ENCODE measurements at regions not wholly inside any gene's neighbourhood (a gene's known extent, or its start where the extent isn't known, plus 50 kb on each side); places are given as distances from the start of the nearest gene placed in this dataset.

DNA sequence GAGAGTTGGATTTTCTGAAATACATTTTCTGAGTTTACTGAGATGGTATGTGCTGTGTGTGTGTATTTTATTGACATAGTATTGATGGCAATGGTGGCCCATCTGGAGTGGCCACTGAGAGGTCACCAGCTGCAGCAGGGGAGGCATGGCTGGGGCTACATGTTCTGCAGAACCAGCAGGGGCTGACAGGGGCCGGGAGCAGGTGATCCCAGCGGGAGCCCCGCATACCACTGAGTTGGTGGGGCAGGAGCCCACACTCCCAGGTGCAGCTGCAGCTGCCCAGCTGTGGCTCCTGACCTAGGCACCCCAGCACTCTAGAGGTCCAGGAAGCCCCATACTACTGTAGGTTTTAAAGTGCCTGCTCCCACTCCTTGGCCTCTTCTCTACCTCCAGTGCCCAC is 1044.2 kb upstream of the CDH9 start:
- Histone ChIP-seq H3K36me3 (no peaks in the 10 kb centered on the region), H3K27me3 (no peaks in the 10 kb centered on the region), H3K9me3 (no peaks in the 10 kb centered on the region), H3K4me3 (no peak overlapping the region)
- DNase-seq = no peak

DNA sequence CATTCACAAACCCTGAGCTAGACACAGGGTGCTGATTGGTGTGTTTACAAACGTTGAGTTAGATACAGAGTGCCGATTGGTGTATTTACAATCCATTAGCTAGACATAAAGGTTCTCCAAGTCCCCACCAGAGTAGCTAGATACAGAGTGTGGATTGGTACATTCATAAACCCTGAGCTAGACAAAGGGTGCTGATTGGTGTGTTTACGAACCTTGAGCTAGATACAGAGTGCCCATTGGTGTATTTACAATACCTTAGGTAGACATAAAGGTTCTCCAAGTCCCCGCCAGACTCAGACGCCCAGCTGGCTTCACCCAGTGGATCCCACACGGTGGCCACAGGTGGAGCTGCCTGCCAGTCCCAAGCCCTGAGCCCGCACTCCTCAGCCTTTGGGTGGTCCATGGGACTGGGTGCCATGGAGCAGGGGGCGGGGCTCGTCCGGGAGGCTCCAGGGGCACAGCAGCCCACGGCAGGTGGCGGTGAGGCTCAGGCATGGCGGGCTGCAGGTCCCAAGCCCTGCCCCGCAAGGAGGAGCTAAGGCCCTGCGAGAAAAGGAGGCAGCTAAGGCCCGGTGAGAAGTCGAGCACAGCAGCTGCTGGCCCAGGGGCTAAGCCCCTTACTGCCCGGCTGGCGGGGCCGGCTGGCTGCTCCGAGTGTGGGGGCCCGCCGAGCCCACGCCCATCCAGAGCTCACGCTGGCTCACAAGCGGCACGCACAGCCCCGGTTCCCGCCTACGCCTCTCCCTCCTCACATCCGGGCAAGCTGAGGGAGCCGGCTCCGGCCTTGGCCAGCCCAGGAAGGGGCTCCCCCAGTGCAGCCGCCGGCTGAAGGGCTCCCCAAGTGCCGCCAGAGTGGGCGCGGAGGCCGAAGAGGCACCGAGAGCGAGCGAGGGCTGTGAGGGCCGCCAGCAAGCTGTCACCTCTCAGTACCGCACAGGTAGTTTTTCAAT is 1039.2 kb upstream of the CDH9 start:
- no peak for DNase-seq
- Histone ChIP-seq H3K36me3 (no peaks in the 10 kb centered on the region), H3K9me3 (no peaks in the 10 kb centered on the region), H3K4me3 (no peak overlapping the region), H3K27me3 (no peaks in the 10 kb centered on the region)

DNA sequence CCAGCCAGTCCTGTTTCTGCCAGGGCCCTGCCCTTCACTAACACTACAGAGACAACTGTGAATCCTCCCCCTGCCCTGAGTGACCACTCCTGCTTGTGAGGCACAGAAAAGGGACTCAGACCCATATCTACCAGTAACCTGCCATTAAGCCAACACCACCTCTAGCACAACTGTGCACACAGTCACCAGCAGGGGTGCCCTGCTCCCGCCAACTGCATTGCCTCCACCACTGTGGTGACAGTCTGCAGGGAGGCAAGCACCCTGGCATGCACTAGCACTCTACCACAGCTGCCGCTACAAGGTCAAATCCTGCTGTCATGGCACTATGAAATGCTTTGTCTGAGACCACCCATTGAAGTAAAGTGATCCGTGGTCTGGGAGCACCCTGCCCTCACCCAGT is 1028.5 kb upstream of the CDH9 start:
- DNase-seq = no peak
- Histone ChIP-seq H3K4me3 (no peak overlapping the region), H3K36me3 (no peaks in the 10 kb centered on the region), H3K9me3 (peaks cover 1% of the 10 kb centered on the region; the same call in 1 of the 2 replicates), H3K27me3 (no peaks in the 10 kb centered on the region)

DNA sequence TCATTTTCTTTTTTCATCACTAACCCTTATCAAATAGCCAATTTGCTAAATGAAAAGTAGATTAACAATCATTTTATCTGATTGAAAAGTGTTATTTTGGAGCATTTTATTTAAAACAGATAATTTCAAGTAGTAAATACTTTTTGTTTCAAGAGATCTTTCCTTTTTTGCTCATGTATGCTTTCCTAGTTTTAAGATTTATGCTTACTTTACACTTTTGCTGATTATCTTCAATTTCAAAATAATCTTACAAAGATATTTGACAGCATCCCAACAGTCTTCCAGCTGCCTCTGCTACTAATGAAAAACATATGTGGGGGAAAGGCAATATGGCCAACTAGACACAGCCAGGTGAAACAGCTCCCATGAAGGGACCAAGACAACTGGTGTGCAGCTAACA is 1027.3 kb upstream of the CDH9 start:
- no peak for DNase-seq
- Histone ChIP-seq H3K27me3 (no peaks in the 10 kb centered on the region), H3K9me3 (peaks cover 1% of the 10 kb centered on the region; the same call in 1 of the 2 replicates), H3K36me3 (no peaks in the 10 kb centered on the region), H3K4me3 (no peak overlapping the region)

DNA sequence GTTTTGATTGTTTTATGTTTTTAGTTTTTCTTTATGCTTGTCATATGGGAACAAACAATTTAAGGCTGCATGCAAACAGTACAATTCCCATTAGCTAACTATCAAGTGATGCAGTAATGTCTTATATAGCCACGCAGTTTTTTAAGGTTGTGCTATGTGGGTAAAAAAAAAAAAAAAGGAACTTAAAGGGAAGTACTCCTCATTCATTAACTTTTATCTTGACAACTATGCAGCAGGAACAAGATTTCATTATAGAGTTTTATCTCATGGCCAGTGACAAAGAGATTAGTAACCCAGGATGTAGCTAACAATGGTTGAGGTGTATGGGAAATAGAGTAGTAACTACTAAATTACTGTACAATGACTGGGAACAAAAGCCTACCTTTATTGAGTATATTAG is 1008.2 kb upstream of the CDH9 start:
- no peak for DNase-seq
- Histone ChIP-seq H3K9me3 (peaks cover 2% of the 10 kb centered on the region; the same call in 1 of the 2 replicates), H3K36me3 (no peaks in the 10 kb centered on the region), H3K27me3 (no peaks in the 10 kb centered on the region), H3K4me3 (no peak overlapping the region)

DNA sequence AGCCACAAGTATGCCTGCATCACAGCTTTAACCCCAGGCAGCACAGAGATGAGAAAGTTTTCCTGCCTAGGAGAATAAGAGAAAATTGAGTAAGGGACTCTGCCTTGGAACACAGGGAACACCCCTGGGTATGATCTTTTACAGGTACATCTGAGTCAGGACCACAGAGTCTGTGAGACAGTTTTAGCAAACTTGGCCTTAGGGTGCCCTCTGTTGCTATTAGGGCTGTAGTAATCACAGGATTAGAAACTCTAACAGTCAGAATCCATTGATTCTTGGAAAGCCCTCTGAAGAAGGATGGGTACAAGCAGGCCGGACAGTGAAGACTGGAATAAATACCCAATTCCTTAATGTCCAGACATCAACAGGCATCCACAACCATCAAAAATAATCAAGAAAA is 989.5 kb upstream of the CDH9 start:
- H3K9me3 ChIP-seq = peaks cover 4% of the 10 kb centered on the region; the same call in 1 of the 2 replicates
- no peaks in the 10 kb centered on the region for H3K36me3 ChIP-seq
- no peaks in the 10 kb centered on the region for H3K27me3 ChIP-seq
- H3K4me3 ChIP-seq = no peak overlapping the region
- DNase-seq = no peak

DNA sequence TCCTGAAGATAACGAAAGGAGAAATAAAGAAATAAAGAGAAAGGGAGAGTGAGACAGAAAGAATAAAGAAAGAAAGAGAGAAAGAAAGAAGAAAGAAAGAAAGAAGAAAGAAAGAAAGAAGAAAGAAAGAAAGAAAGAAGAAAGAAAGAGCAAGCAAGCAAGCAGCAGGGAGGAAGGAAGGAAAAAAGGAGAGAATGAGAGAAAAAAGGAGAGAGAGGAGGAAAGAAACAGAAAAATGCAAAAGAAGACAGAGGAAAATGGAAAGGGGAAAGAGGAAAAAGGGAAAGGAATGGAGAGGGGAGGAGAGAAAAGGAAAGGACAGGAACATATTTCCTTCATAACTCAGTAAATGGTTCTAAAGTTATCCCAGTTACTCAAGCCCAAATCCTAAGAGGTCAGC is 978.8 kb upstream of the CDH9 start:
- H3K9me3 ChIP-seq = peaks cover 7% of the 10 kb centered on the region
- no peaks in the 10 kb centered on the region for H3K27me3 ChIP-seq
- H3K36me3 ChIP-seq = no peaks in the 10 kb centered on the region
- no peak overlapping the region for H3K4me3 ChIP-seq
- DNase-seq = no peak

DNA sequence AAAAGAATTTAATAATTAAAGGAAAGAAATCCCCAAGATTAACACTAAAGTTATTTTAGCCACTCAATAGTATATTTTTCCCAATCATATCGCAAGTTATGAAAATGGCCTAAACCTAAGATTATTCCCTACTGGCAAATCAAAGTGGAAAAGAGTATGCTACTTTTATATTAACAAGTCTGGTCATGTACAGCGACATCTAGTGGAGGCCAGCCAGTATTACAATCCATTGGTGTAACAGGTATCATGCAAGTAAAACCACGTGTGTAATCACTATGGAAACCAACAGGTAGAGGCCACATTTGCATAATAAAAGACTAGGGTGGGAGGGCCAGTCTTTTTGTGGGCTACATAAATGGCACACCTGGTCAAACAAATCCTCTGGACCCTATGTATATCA is 976.4 kb upstream of the CDH9 start:
- Histone ChIP-seq H3K27me3 (no peaks in the 10 kb centered on the region), H3K4me3 (no peak overlapping the region)
- DNase-seq = peak; percentile 6

DNA sequence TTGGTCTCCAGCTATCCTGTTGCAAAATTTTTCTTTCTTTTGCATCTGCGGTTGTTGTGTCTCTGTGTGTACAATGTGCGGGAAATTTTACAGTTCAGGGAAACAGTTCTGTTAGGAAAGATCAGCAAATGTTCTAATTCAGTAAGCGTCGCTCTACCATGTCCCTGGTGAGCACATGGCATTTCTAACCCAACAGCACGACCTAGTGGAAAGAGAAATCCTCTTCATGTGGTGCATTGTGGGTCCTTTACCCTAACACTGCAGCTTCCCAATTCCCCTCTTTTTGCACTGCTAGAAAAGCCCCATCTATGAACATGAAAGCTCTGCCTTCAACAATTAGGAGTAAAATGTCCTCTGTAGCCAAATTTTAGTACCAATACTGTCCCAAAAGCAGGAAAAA is 974.2 kb upstream of the CDH9 start:
- DNase-seq = no peak
- H3K27me3 ChIP-seq = no peaks in the 10 kb centered on the region
- peaks cover 9% of the 10 kb centered on the region for H3K9me3 ChIP-seq
- no peaks in the 10 kb centered on the region for H3K36me3 ChIP-seq
- no peak overlapping the region for H3K4me3 ChIP-seq

More for the DNA sequence above, 976.4 kb upstream of the CDH9 start:
- H3K9me3 ChIP-seq = peaks cover 9% of the 10 kb centered on the region
- no peaks in the 10 kb centered on the region for H3K36me3 ChIP-seq

DNA sequence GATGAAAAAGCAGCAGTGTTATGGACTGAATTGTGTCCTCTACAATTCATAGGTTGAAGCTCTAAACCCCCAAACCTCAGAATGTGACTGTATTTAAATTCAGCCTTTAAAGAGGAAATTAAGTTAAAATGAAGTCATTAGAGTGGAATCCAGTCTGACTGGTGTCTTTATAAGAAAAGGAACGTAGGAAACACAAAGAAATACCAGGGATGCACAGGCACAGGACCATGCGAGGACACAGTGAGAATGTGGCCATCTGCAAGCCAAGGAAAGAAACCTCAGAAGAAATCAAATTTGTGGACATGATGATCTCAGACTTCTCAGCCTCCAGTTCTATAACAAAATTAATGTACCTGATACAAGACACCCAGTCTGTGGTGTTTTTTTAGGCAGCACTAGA is 971.2 kb upstream of the CDH9 start:
- DNase-seq = no peak
- Histone ChIP-seq H3K36me3 (no peaks in the 10 kb centered on the region), H3K9me3 (peaks cover 9% of the 10 kb centered on the region; the same call in 1 of the 2 replicates), H3K4me3 (no peak overlapping the region), H3K27me3 (no peaks in the 10 kb centered on the region)

DNA sequence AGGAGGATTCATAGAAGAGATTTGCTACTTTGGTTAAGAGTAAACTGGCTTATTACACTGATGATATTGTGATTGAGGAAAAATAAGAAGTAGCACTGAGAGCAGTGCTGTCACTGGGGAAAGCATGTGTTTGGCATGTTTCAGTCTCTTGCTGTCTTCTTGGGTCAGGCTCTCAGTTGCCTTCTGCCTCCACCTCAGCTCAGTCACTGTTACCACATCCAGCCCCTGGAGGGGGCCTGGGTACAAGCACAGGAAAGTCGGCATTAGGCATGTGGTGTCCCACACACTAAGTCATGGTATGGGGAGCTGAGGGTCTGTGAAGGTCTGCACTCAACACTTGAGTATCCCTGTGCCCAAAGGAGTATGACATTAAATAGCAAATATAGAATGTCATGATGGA is 958.3 kb upstream of the CDH9 start:
- Histone ChIP-seq H3K9me3 (no peaks in the 10 kb centered on the region), H3K4me3 (no peak overlapping the region), H3K27me3 (no peaks in the 10 kb centered on the region), H3K36me3 (no peaks in the 10 kb centered on the region)
- no peak for DNase-seq

DNA sequence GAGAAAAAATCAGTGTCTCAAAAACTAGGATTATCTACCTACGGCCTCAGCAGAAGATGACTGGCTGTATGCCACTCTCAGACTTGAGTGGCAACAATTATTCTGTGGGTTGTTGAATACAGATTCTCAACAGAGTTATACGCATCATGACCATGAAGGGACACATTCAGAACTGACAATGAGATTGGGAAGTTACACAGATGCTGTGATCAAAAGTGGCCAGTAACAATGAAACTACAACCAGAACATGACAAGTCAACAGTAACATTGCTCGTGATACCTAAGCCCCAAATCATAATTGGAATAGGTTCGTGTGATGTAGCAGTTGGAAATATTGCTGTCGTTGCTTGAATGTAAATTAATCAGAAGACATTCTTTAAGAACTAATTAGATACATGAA is 957.5 kb upstream of the CDH9 start:
- Histone ChIP-seq H3K27me3 (no peaks in the 10 kb centered on the region), H3K36me3 (no peaks in the 10 kb centered on the region), H3K4me3 (0 out of 2 replicates have a peak overlapping the region, but pooled peaks have one; percentile 2), H3K9me3 (no peaks in the 10 kb centered on the region)
- no peak for DNase-seq

DNA sequence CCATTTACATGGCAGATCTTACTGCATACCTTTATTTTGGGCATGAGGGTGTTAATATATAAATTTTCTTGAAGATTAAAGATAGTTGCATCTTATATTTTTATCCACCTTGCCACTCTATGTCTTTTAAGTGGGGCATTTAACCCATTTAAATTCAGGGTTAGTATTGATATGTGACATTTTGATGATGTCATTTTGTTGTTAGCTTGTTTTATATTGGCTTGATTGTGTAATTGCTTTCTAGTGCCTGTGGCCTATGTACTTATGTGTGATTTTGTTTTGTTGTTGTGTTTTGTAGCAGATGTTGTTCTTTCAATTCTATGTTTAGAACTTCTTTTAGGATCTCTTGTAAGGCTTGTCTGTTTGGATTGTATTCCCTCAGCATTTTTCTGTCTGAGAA is 939.9 kb upstream of the CDH9 start:
- Histone ChIP-seq H3K9me3 (0 out of 2 replicates have a peak, but pooled peaks cover 5% of the 10 kb centered on the region), H3K36me3 (no peaks in the 10 kb centered on the region), H3K27me3 (no peaks in the 10 kb centered on the region), H3K4me3 (no peak overlapping the region)
- DNase-seq = no peak

DNA sequence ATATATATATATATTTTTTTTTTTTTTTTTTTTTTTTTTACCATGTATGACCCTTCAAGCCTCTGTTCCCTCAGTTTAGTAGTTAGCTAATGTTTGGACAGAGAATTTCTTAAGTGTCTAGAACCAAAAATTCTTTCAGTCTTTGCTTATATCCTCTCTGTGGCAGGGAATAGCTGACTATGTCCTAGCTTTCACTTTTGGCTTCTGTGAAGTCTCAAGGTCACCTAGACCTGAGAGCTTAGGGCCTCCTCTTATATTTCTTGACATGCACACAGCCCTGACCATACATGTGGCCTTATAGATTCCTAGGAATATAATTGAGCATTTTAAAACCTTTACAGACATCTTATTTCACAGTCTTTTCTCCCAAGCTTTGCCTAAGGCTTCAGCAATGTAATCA is 930.8 kb upstream of the CDH9 start:
- peaks cover 11% of the 10 kb centered on the region for H3K9me3 ChIP-seq
- no peak for DNase-seq
- no peak overlapping the region for H3K4me3 ChIP-seq
- no peaks in the 10 kb centered on the region for H3K36me3 ChIP-seq
- H3K27me3 ChIP-seq = no peaks in the 10 kb centered on the region

DNA sequence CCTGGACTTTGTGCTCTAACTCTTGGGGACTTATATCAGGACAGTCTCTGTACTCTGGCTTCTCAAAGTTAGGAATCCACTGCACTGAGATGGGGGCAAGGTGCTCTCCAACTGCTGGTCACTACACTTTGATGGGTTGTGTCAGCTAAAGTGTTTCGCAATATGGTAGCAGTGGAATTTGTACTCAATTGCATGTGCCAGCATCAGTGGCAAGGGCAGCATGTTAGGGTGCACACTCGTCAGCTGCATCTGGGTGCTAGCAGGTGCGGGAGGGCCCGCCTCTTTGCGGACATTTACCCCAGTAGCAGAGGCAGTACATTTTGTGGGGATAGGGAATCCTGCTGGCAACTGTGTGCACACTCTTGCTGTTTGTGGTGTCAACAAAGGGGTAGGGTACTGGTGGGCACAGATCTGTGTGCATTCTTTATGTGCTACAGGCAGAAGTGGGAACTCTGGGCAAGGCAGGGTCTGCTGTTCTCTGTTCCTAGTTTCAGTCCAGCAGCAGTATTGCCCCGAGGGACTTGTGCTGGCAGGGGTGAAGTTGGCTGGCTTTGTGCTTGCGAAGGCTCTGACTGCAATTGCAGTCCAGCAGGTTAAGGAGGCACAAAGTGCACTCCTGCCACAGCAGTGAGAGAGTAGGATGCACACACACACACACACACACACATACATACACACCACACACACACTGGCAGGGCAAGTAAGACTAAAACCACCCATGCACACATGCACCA is 924.8 kb upstream of the CDH9 start:
- H3K36me3 ChIP-seq = no peaks in the 10 kb centered on the region
- H3K27me3 ChIP-seq = no peaks in the 10 kb centered on the region
- H3K4me3 ChIP-seq = no peak overlapping the region
- peaks cover 23% of the 10 kb centered on the region for H3K9me3 ChIP-seq
- DNase-seq = no peak

DNA sequence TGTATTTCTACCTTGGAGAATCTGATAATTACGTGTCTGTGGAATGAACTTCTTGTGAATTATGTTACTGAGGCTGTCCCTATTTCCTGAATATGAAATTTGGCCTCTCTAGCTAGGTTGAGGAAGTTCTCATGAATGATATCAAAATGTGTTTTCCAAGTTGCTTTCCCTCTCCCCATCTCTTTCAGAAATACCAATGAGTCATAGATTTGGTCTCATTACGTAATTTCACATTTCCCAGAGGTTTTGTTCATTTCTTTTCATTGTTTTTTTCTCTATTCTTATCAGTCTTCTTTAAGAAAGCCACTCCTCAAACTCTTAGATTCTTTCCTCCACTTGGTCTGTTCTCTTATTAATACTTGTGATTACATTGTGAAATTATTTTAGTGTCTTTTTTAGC is 923.8 kb upstream of the CDH9 start:
- no peaks in the 10 kb centered on the region for H3K36me3 ChIP-seq
- H3K4me3 ChIP-seq = no peak overlapping the region
- DNase-seq = no peak
- no peaks in the 10 kb centered on the region for H3K27me3 ChIP-seq
- H3K9me3 ChIP-seq = peaks cover 23% of the 10 kb centered on the region

DNA sequence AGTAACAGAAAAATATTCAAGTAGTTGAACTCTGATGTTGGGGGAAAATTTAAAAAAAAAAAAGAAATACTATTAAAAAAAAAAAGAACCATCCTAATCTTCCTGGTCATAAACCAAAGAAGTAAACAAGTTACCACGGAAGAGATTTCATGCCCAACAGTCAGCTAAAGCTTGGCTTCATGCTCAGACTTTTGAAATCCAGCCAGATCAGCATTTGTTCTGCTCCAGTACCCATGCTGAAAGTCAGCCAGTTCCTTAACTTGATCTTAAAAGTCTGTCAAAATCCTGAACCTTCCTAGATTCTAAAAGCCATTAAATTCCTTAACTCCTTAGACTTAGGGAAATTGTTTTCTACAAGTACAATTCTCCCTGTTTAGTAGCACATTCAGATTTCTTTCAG is 908.7 kb upstream of the CDH9 start:
- DNase-seq = peak; percentile 25
- no peaks in the 10 kb centered on the region for H3K36me3 ChIP-seq
- no peaks in the 10 kb centered on the region for H3K9me3 ChIP-seq
- no peaks in the 10 kb centered on the region for H3K27me3 ChIP-seq
- H3K4me3 ChIP-seq = no peak overlapping the region

Data from MG63 (cell line).